ENCODE measurements at regions not wholly inside any gene's neighbourhood (a gene's known extent, or its start where the extent isn't known, plus 50 kb on each side); places are given as distances from the start of the nearest gene placed in this dataset.

DNA sequence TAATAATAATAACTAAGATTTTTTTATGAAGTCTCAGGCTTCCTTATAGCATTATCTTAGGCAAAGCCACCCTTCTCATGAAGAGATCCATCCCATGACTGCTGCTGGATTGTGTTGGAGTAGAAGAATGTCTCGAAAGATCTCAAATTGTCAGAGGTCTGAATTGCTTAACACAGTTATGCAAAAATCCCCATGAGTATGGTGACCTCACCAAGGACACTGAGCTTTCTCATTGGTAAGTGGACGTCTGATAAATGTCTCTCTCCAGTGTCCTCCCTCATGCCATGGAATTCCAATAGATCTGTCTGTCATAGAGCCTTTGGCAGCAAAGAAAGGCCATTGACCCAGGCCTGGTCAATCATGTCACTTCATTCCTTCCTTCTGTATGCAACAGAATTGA, 264.5 kb downstream of the CDH11 start:
- Histone ChIP-seq H3K9me3 (no peaks in the 10 kb centered on the region), H3K27me3 (no peaks in the 10 kb centered on the region), H3K36me3 (no peaks in the 10 kb centered on the region), H3K27ac (no peak overlapping the region), H3K4me1 (no peaks in the 10 kb centered on the region), H3K4me3 (no peak overlapping the region)
- intact Hi-C loops (cut with DNase I): no loop called here
- TF ChIP-seq POLR2AphosphoS5 (IDR thresholded peaks at IDR 0.05; ENCODE audit: insufficient read depth in 1 of 2, low read depth in 1 of 2) (no peak), POLR2A (IDR thresholded peaks at IDR 0.05) (no peak)
- TF ChIP-seq, protein P1, sequence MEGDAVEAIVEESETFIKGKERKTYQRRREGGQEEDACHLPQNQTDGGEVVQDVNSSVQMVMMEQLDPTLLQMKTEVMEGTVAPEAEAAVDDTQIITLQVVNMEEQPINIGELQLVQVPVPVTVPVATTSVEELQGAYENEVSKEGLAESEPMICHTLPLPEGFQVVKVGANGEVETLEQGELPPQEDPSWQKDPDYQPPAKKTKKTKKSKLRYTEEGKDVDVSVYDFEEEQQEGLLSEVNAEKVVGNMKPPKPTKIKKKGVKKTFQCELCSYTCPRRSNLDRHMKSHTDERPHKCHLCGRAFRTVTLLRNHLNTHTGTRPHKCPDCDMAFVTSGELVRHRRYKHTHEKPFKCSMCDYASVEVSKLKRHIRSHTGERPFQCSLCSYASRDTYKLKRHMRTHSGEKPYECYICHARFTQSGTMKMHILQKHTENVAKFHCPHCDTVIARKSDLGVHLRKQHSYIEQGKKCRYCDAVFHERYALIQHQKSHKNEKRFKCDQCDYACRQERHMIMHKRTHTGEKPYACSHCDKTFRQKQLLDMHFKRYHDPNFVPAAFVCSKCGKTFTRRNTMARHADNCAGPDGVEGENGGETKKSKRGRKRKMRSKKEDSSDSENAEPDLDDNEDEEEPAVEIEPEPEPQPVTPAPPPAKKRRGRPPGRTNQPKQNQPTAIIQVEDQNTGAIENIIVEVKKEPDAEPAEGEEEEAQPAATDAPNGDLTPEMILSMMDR (IDR thresholded peaks at IDR 0.05): no peak
- DNase-seq (ENCODE audit: extremely low spot score in 2 of 2): no peak

DNA sequence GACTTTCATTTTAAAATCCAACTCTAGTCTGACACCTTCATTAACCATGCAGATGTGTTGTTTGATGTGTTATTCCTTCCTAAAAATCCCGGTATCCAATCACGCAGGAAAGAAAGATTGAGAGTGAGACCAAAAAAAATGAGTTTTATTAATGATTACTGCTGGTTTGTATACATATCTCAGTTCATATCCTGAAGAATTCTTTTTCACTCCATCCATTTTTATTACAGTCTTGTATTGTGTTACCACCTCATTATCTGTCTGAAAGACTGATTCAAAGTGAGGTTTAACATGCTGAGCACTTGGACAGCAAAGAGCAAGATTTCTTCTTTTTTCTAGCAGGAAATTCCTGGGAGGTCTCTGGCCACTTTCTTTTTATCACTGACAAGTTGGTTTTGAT, 268.3 kb downstream of the CDH11 start:
- H3K27me3 ChIP-seq: no peaks in the 10 kb centered on the region
- TF ChIP-seq POLR2AphosphoS5 (IDR thresholded peaks at IDR 0.05; ENCODE audit: insufficient read depth in 1 of 2, low read depth in 1 of 2) (no peak), POLR2A (IDR thresholded peaks at IDR 0.05) (no peak)
- TF ChIP-seq, protein P1 (IDR thresholded peaks at IDR 0.05): no peak
- intact Hi-C loops (cut with DNase I): no loop called here
- H3K9me3 ChIP-seq: no peaks in the 10 kb centered on the region
- H3K27ac ChIP-seq: no peak overlapping the region
- H3K4me3 ChIP-seq: no peak overlapping the region
- no peak for DNase-seq (ENCODE audit: extremely low spot score in 2 of 2)
- no peaks in the 10 kb centered on the region for H3K36me3 ChIP-seq
- H3K4me1 ChIP-seq: no peaks in the 10 kb centered on the region

DNA sequence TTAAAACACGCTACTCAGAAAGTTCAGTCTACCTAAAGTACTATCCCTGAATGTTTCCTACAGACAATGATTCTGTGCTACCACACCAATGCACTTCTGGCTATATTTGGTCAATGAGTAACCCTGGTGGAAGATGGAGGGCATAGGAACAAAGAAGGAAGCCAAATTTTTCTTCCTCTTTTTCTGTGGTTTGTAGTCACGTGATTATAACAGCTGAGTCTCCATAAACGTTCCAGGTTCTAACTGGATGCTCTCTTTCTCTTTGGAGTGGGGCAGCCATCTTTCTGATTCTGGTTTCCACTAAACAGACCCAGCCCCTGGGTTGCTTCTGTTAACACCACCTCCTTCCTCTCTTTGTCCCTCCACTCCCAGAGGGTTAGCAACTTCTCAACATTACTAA, 274.9 kb downstream of the CDH11 start:
- TF ChIP-seq, protein P1 (IDR thresholded peaks at IDR 0.05): no peak
- TF ChIP-seq POLR2A (IDR thresholded peaks at IDR 0.05): no peak
- TF ChIP-seq POLR2AphosphoS5 (IDR thresholded peaks at IDR 0.05; ENCODE audit: insufficient read depth in 1 of 2, low read depth in 1 of 2): no peak
- Histone ChIP-seq H3K27ac (no peak overlapping the region), H3K9me3 (no peaks in the 10 kb centered on the region), H3K4me1 (no peaks in the 10 kb centered on the region), H3K36me3 (no peaks in the 10 kb centered on the region), H3K4me3 (no peak overlapping the region), H3K27me3 (no peaks in the 10 kb centered on the region)
- no peak for DNase-seq (ENCODE audit: extremely low spot score in 2 of 2)
- intact Hi-C loops (cut with DNase I): no loop called here

DNA sequence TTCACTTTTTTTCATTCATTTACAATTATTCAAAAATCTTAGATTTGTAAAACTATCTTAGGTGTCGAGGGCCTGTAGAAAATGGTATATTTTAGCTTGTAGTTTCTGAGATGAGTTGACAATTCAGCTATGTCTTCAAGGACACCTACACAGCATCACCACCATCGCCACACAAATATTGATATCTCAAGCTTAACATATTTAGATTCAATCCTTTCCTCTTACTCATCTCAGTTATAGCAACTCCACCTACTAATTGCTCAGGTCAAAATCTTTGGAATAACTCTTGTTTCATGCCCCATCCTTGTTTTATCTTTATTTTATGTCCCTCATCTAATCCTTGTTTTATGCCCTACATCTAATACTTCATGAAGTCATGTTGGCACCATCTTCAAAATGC, 276.8 kb downstream of the CDH11 start:
- H3K4me1 ChIP-seq: no peaks in the 10 kb centered on the region
- TF ChIP-seq POLR2AphosphoS5 (IDR thresholded peaks at IDR 0.05; ENCODE audit: insufficient read depth in 1 of 2, low read depth in 1 of 2) (no peak), POLR2A (IDR thresholded peaks at IDR 0.05) (no peak)
- TF ChIP-seq, protein P1 (IDR thresholded peaks at IDR 0.05): no peak
- DNase-seq (ENCODE audit: extremely low spot score in 2 of 2): no peak
- intact Hi-C loops (cut with DNase I): no loop called here
- no peak overlapping the region for H3K4me3 ChIP-seq
- no peak overlapping the region for H3K27ac ChIP-seq
- H3K27me3 ChIP-seq: no peaks in the 10 kb centered on the region
- H3K36me3 ChIP-seq: no peaks in the 10 kb centered on the region
- H3K9me3 ChIP-seq: no peaks in the 10 kb centered on the region

DNA sequence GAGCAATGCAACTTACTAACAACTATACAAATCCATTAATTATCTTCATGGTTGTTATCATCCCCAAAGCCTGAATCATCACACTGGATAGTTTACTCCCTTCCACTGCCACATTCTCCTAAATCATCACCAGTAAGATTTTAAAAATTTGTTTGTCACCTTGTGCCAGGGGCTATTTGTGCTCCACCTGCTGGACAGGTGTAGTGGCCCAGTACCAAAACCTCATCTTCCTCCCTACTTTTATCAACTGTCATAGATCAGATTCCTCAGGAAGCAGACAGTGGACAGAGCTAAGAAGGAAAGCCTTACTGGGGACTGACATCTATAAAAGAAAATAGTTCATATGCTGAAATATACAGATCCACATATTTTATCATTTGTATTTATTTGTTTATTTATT, 280.4 kb downstream of the CDH11 start:
- no peak for DNase-seq (ENCODE audit: extremely low spot score in 2 of 2)
- H3K27me3 ChIP-seq: no peaks in the 10 kb centered on the region
- intact Hi-C loops (cut with DNase I): no loop called here
- H3K4me1 ChIP-seq: no peaks in the 10 kb centered on the region
- H3K9me3 ChIP-seq: no peaks in the 10 kb centered on the region
- no peak overlapping the region for H3K4me3 ChIP-seq
- H3K36me3 ChIP-seq: no peaks in the 10 kb centered on the region
- no peak overlapping the region for H3K27ac ChIP-seq
- TF ChIP-seq, protein P1 (IDR thresholded peaks at IDR 0.05): no peak
- TF ChIP-seq POLR2A (IDR thresholded peaks at IDR 0.05): no peak
- TF ChIP-seq POLR2AphosphoS5 (IDR thresholded peaks at IDR 0.05; ENCODE audit: insufficient read depth in 1 of 2, low read depth in 1 of 2): no peak

Measured in vagina (tissue), 2 donors.